GM13976 (cell line): ENCODE measurements at regions not wholly inside any gene's neighbourhood (a gene's known extent, or its start where the extent isn't known, plus 50 kb on each side); places are given as distances from the start of the nearest gene placed in this dataset.

Source experiments
- DNase-seq: peaks from one replicate; pipeline ENCODE4 v3.0.0; 2012; ENCODE audit warnings: low spot score
- in situ Hi-C: fragments of 300-500 bp; cut with MboI; formaldehyde crosslinking; loops from one replicate; pipeline ENCODE4 v1.12.0; 2022; ENCODE audit warnings: low sequenced_read_pairs, mixed read lengths, inconsistent platforms; ENCODE audit not compliant: unreplicated experiment
- TF ChIP-seq, protein P1 (sequence below): IDR thresholded peaks from 2 replicates; pipeline ENCODE4 v1.5.1; 2012; ENCODE audit warnings: borderline replicate concordance, mild to moderate bottlenecking; ENCODE audit not compliant: insufficient read depth; ENCODE audit errors: extremely low read depth, missing control alignments, control extremely low read depth

- in situ Hi-C loops = no loop called here
- DNase-seq = no peak
- TF ChIP-seq, protein P1, sequence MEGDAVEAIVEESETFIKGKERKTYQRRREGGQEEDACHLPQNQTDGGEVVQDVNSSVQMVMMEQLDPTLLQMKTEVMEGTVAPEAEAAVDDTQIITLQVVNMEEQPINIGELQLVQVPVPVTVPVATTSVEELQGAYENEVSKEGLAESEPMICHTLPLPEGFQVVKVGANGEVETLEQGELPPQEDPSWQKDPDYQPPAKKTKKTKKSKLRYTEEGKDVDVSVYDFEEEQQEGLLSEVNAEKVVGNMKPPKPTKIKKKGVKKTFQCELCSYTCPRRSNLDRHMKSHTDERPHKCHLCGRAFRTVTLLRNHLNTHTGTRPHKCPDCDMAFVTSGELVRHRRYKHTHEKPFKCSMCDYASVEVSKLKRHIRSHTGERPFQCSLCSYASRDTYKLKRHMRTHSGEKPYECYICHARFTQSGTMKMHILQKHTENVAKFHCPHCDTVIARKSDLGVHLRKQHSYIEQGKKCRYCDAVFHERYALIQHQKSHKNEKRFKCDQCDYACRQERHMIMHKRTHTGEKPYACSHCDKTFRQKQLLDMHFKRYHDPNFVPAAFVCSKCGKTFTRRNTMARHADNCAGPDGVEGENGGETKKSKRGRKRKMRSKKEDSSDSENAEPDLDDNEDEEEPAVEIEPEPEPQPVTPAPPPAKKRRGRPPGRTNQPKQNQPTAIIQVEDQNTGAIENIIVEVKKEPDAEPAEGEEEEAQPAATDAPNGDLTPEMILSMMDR = no peak
Observed at GRCh38 chr10:107880185-107880584, 715.7 kb upstream of the SORCS1 start.

GRCh38 chr10:107873007-107873406 is 708.5 kb upstream of the SORCS1 start:
- in situ Hi-C loops = no loop called here
- no peak for DNase-seq
- TF ChIP-seq, protein P1 = no peak

- DNase-seq = no peak
- in situ Hi-C loops = no loop called here
- TF ChIP-seq, protein P1 = no peak
Observed at GRCh38 chr10:107865691-107866090, 701.2 kb upstream of the SORCS1 start.

DNA sequence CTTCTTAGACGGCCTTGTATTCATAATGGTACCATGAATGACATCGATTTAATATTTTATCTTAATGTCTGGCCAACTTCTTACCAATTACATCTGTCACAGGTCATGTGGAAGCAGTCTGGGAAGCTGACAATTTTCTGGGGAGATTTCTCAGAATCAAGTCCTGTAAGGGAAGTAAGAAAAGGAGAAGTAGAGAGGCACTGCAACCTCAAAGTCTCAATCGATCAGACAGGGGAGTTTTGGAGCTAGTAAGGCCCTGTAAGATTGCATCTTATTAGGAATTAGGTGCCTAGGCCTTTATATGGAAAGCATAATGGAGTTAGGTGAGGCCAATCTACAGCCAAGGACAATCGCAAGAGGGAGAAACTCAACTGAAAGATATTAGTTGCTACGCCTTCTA is 694.6 kb upstream of the SORCS1 start:
- DNase-seq = no peak
- in situ Hi-C loops = no loop called here
- TF ChIP-seq, protein P1 = no peak

DNA sequence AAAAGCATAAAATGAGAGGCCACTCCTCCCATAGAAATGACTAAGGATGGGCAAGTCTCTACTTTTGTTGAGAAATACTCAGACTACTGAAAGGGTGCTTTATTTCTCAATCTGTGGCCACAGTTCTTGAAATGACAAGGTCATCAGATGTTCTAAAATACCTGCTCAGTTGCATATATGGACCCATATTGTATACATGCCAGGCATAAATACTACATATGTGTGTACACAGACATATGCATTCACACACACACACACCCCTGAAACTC is 691.5 kb upstream of the SORCS1 start:
- in situ Hi-C loops = no loop called here
- TF ChIP-seq, protein P1 = no peak
- no peak for DNase-seq

- in situ Hi-C loops = no loop called here
- DNase-seq = no peak
- TF ChIP-seq, protein P1 = no peak
Observed at GRCh38 chr10:107855301-107856046, 691.0 kb upstream of the SORCS1 start.
